BLaER1 treated with 17β-estradiol and CSF1 and Interleukin-3, amounts not matched to agents 10 nM and 100 nM (cell line): ENCODE measurements at regions not wholly inside any gene's neighbourhood (a gene's known extent, or its start where the extent isn't known, plus 50 kb on each side); places are given as distances from the start of the nearest gene placed in this dataset.

Experiments used
- H3K27ac ChIP-seq, 11 experiments: shearing (Covaris generic); formaldehyde crosslinking; 2 replicates each; pipeline ENCODE4 v1.8.1; 2022
- H3K27me3 ChIP-seq, 11 experiments: shearing (Covaris generic); formaldehyde crosslinking; 2 replicates each; pipeline ENCODE4 v1.8.1; 2022
- H3K36me3 ChIP-seq, 11 experiments: shearing (Covaris generic); formaldehyde crosslinking; 2 replicates each; pipeline ENCODE4 v1.8.1; 2022
- H3K4me1 ChIP-seq, 10 experiments: shearing (Covaris generic); formaldehyde crosslinking; 2 replicates each; pipeline ENCODE4 v1.8.1; 2022
- H3K4me2 ChIP-seq, 11 experiments: shearing (Covaris generic); formaldehyde crosslinking; 2 replicates each; pipeline ENCODE4 v1.8.1; 2022
- H3K4me3 ChIP-seq, 10 experiments: shearing (Covaris generic); formaldehyde crosslinking; 2 replicates each; pipeline ENCODE4 v1.8.1; 2022
- H3K9ac ChIP-seq, 11 experiments: shearing (Covaris generic); formaldehyde crosslinking; 2 replicates each; pipeline ENCODE4 v1.8.1; 2022
- H3K9me3 ChIP-seq, 11 experiments: shearing (Covaris generic); formaldehyde crosslinking; replicated peaks in 1 of 11; 2 replicates each; pipeline ENCODE4 v1.8.1; 2022
- H4K20me1 ChIP-seq, 11 experiments: shearing (Covaris generic); formaldehyde crosslinking; 2 replicates each; pipeline ENCODE4 v1.8.1; 2022
- Cebpa-rat ChIP-seq, 11 experiments: shearing (Covaris generic); IDR thresholded peaks; 2 replicates each; pipeline ENCODE4 v1.8.1; 2022

DNA sequence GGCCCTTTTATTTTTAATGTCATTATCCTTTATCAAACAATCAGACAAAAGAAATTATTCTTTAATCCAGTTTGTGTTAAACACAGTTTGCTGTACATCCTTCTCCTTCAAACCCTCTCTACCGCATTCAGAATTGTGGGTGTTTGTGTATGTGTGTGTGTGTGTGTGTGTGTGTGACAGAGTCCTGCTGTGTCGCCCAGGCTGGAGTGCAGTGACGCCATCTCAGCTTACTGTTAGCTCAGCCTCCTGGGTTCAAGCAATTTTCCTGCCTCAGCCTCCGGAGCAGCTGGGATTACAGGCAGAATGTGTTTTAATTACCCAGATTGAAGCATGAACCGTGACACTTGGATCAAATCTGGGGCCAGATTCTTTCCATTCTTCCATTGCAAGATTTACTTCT, 723.7 kb downstream of the DCDC2C start:
- Histone ChIP-seq H3K27me3 (no peaks in the 10 kb centered on the region), H3K9ac (no peak overlapping the region), H3K4me1 (peaks cover 0 to 5% (median 2%) of the 10 kb centered on the region in 10 experiments; a peak in 8 of 20 replicates), H3K36me3 (no peaks in the 10 kb centered on the region), H4K20me1 (no peaks in the 10 kb centered on the region), H3K27ac (no peak overlapping the region), H3K4me2 (no peak overlapping the region), H3K9me3 (0 out of 22 replicates have a peak, but pooled peaks cover 0 to 4% (median 0%) of the 10 kb centered on the region in 11 experiments), H3K4me3 (no peak overlapping the region)
- TF ChIP-seq Cebpa-rat (IDR thresholded peaks at IDR 0.05) = no peak

DNA sequence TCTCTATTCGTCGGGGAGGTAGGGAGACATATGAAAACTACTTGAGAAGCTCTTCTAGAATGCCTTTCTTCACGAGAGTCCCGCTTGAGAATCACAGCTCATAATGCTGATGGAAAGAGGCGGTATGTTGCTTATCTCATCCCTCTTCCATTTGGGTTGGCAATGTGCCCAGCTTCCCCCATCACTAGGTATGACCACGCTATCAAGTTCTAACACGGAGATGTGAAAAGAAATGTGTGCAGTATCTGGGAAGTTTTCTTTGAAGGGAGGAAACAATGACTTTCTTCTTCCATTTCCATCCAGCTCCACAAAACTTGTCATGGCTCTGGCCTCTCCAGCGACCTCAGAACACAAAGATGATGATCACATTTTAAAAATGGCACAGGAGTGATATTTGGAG, 742.4 kb downstream of the DCDC2C start:
- no peak for TF ChIP-seq Cebpa-rat (IDR thresholded peaks at IDR 0.05)
- Histone ChIP-seq H3K4me2 (no peak overlapping the region), H3K36me3 (no peaks in the 10 kb centered on the region), H3K27me3 (no peaks in the 10 kb centered on the region), H3K9me3 (peaks cover 0 to 3% (median 0%) of the 10 kb centered on the region in 11 experiments; a peak in 1 of 22 replicates), H4K20me1 (no peaks in the 10 kb centered on the region), H3K27ac (no peak overlapping the region), H3K4me3 (no peak overlapping the region), H3K9ac (no peak overlapping the region), H3K4me1 (peaks cover 0 to 5% (median 0%) of the 10 kb centered on the region in 10 experiments; a peak in 1 of 20 replicates)

DNA sequence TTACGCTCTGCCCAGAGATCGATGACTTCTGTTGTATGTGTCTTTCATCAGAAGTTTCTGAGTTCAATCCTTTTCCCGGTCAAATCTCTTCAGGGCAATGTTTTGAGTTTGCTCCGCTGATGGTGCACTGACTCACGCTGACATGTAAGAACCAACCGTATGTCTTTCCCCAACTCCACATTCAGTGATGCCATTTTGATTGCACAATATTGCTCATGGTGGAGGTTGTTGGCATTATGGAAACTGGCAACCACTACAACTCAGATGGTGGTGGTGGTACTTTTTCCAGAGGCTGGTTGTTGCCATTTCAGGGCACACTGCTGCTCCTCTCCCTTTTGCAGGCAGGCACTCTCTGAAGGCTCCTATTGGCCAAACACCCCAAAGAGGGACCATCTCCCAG, 751.5 kb downstream of the DCDC2C start:
- no peaks in the 10 kb centered on the region for H3K4me1 ChIP-seq
- peak in 8 of 11 experiments; percentile 27 to 77 (median 40); a peak in 6 of 22 replicates for TF ChIP-seq Cebpa-rat (IDR thresholded peaks at IDR 0.05)
- no peaks in the 10 kb centered on the region for H4K20me1 ChIP-seq

DNA sequence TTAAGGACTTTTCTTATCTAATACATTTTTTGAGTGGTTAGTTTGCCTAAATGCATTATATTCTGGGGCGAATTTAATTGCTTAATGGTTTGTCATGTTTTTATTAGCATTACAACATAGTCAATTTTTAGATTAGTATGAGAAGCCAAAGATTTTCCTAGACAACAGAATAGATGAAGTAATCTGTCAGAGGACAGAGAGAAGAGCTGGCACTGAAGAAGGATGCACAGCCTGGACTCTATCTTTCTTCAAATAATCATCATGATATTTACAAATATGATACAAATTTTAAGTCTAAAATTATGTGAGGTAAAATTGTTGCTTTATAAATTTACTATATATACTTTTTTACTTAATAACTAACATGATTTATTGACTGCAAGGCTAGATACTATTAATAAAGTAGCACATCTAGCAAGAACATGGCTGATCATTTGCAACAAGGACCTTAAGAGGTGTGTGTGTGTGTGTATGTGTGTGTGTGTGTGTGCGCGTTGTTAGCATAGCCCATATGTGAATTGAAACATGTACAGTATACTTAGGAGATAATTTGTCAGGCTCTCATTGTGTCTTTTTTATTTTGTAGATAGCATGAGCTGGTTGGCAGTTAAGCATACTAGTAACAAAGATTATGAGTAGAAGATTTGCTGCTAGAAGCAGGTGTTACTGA, 752.2 kb downstream of the DCDC2C start:
- TF ChIP-seq Cebpa-rat (IDR thresholded peaks at IDR 0.05) = no peak
- Histone ChIP-seq H3K4me1 (no peaks in the 10 kb centered on the region), H3K4me3 (no peak overlapping the region), H3K4me2 (no peak overlapping the region), H3K36me3 (no peaks in the 10 kb centered on the region), H4K20me1 (no peaks in the 10 kb centered on the region), H3K9ac (no peak overlapping the region), H3K27me3 (no peaks in the 10 kb centered on the region), H3K27ac (no peak overlapping the region), H3K9me3 (peaks cover 0 to 22% (median 0%) of the 10 kb centered on the region in 11 experiments; a peak in 5 of 22 replicates)

More for the DNA sequence above, 751.5 kb downstream of the DCDC2C start:
- no peak overlapping the region for H3K9ac ChIP-seq
- no peaks in the 10 kb centered on the region for H3K27me3 ChIP-seq
- no peak overlapping the region for H3K27ac ChIP-seq
- peaks cover 0 to 22% (median 0%) of the 10 kb centered on the region in 11 experiments; a peak in 5 of 22 replicates for H3K9me3 ChIP-seq
- H3K36me3 ChIP-seq = no peaks in the 10 kb centered on the region
- no peak overlapping the region for H3K4me3 ChIP-seq
- H3K4me2 ChIP-seq = no peak overlapping the region

DNA sequence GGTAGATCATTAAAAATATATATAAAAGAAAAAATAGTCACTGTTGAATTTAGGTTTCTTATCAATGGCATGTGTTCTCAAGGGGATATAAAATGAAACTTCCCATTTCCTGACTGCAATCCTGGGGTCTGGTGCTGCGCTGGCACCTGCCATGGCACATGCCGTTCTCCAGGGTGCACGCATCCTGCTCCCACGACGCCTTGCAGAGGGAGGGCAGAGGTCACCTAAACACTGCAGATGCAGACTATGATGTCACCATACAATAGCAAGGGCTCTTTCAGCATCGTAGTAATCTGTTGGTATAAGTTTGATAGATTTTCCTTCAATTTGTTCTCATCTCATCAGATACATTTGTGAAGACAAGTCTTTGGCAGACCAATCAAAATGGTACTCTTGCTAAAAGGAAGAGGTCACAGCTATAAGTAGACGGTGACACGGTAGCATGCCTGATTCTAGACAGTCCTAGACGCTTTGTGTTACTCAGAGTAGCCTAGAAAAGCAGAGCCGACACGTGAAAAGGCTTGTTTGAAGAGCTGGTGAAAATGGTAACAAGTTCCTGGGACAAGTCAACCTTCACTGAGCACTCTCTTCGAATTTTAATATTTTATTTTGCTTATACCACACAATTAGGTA, 761.4 kb downstream of the DCDC2C start:
- Histone ChIP-seq H4K20me1 (no peaks in the 10 kb centered on the region), H3K9me3 (no peaks in the 10 kb centered on the region), H3K4me2 (no peak overlapping the region), H3K27ac (no peak overlapping the region), H3K36me3 (no peaks in the 10 kb centered on the region), H3K4me3 (no peak overlapping the region), H3K9ac (no peak overlapping the region), H3K27me3 (no peaks in the 10 kb centered on the region), H3K4me1 (peaks cover 4 to 15% (median 10%) of the 10 kb centered on the region in 10 experiments; a peak in 18 of 20 replicates)
- TF ChIP-seq Cebpa-rat (IDR thresholded peaks at IDR 0.05) = no peak

DNA sequence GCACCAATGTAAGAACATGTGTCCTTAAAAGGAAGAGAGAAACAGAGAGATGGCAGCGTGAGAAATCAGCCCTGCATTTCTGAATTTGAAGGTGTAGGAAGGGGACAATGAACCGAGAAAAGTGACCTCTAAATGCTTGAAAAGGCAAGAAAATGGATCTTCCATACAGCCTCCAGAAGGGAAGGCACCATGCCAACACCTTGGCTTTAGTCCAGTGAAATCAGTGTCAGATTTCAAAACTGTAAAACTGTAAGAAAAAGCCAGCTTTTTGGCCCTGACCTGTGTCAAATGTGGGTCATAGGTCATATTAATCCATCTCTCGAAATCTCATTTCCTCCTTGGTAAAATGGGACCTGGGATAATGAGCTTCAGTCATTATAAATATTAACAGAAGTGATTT, 762.3 kb downstream of the DCDC2C start:
- no peak for TF ChIP-seq Cebpa-rat (IDR thresholded peaks at IDR 0.05)

DNA sequence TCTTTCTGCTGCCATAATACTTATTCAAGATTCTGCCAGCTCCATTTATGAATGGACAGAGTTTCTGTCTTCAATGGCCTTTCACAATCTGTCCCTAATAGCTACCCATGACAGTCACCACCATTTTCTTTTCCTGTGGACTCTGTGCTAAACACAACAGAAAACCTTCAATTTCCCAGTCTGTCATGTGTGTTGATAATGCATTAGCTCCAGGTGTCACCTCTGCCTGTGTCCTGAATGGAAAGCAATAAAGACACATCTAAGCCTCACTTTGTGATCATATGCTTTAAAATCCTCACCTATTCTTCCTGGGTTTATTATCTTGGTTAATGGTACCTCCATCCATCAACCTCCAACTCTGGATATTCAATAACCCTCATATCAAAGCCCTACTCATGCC, 772.2 kb downstream of the DCDC2C start:
- TF ChIP-seq Cebpa-rat (IDR thresholded peaks at IDR 0.05) = no peak
- no peak overlapping the region for H3K4me3 ChIP-seq
- no peak overlapping the region for H3K4me2 ChIP-seq
- no peaks in the 10 kb centered on the region for H3K27me3 ChIP-seq
- no peak overlapping the region for H3K9ac ChIP-seq
- peaks cover 0 to 3% (median 0%) of the 10 kb centered on the region in 10 experiments; a peak in 2 of 20 replicates for H3K4me1 ChIP-seq
- no peaks in the 10 kb centered on the region for H4K20me1 ChIP-seq
- no peak overlapping the region for H3K27ac ChIP-seq
- H3K36me3 ChIP-seq = no peaks in the 10 kb centered on the region
- peaks cover 0 to 19% (median 0%) of the 10 kb centered on the region in 11 experiments; a peak in 4 of 22 replicates for H3K9me3 ChIP-seq

More for the DNA sequence above, 762.3 kb downstream of the DCDC2C start:
- Histone ChIP-seq H3K27ac (no peak overlapping the region), H3K4me1 (peaks cover 4 to 15% (median 10%) of the 10 kb centered on the region in 10 experiments; a peak in 18 of 20 replicates), H3K4me2 (no peak overlapping the region), H4K20me1 (no peaks in the 10 kb centered on the region), H3K27me3 (no peaks in the 10 kb centered on the region), H3K4me3 (no peak overlapping the region), H3K9ac (no peak overlapping the region), H3K36me3 (no peaks in the 10 kb centered on the region), H3K9me3 (no peaks in the 10 kb centered on the region)

DNA sequence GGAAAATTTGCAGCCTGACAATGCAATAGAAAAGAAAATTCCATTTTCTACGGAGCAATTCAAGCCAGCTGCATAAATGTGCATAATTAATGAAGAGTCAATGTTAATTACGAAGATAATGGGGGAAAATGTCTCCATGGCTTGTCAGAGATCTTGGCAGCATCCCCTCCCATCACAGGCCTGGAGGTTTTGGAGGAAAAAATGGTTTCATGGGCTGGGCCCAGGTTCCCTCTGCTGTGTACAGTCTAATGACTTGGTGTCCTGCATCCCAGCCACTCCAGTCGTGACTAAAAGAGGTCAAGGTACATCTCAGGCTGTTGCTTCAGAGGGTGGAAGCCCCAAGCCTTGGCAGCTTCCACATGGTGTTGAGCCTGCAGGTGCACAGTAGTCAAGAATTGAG, 779.7 kb downstream of the DCDC2C start:
- Histone ChIP-seq H3K4me3 (no peak overlapping the region), H4K20me1 (no peaks in the 10 kb centered on the region), H3K9me3 (peaks cover 22 to 49% (median 36%) of the 10 kb centered on the region in 11 experiments), H3K27ac (no peak overlapping the region), H3K4me2 (no peak overlapping the region), H3K36me3 (peaks cover 0 to 5% (median 0%) of the 10 kb centered on the region in 11 experiments; a peak in 1 of 22 replicates), H3K9ac (no peak overlapping the region), H3K27me3 (no peaks in the 10 kb centered on the region), H3K4me1 (peaks cover 0 to 18% (median 6%) of the 10 kb centered on the region in 10 experiments; a peak in 9 of 20 replicates)
- TF ChIP-seq Cebpa-rat (IDR thresholded peaks at IDR 0.05) = no peak

DNA sequence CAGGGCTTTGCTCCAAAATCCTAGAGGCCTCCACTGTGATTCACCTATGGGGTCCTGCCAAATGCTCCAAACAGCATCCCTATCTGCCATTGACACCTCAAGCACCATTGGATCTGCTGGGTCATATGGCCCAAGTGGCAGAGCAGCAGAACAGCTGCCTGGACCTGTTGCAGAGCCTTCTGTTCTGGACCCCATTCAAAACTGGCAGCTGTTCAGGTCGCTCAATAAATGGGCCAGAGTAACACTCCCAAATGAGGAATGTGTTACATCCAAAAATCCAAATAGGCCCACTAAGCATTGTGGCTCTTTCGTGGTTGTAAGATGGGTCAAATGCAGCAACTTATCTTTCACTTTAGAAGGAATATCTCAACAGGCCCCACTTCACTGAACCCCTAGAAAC, 783.6 kb downstream of the DCDC2C start:
- H3K9me3 ChIP-seq = peaks cover 20 to 44% (median 29%) of the 10 kb centered on the region in 11 experiments
- no peak overlapping the region for H3K27ac ChIP-seq
- H3K9ac ChIP-seq = no peak overlapping the region
- no peaks in the 10 kb centered on the region for H3K27me3 ChIP-seq
- TF ChIP-seq Cebpa-rat (IDR thresholded peaks at IDR 0.05) = no peak
- H3K4me2 ChIP-seq = no peak overlapping the region
- H3K36me3 ChIP-seq = peaks cover 0 to 5% (median 0%) of the 10 kb centered on the region in 11 experiments; a peak in 1 of 22 replicates
- peaks cover 0 to 2% (median 0%) of the 10 kb centered on the region in 10 experiments; a peak in 6 of 20 replicates for H3K4me1 ChIP-seq
- H4K20me1 ChIP-seq = no peaks in the 10 kb centered on the region
- H3K4me3 ChIP-seq = no peak overlapping the region
